ENCODE measurements at regions not wholly inside any gene's neighbourhood (a gene's known extent, or its start where the extent isn't known, plus 50 kb on each side); places are given as distances from the start of the nearest gene placed in this dataset.

GRCh38 chr2:205913668-205914067, 172.3 kb downstream of the INO80D start:
- Histone ChIP-seq H3K9ac (replicated peaks; ENCODE audit: extremely low read depth, insufficient read depth, low read length) (no peak overlapping the region), H3K4me1 (ENCODE audit: control insufficient read depth, extremely low read depth, insufficient read depth, low read length) (no peaks in the 10 kb centered on the region), H3K27ac (ENCODE audit: insufficient read depth, low read depth, low read length) (no peak overlapping the region), H3K4me2 (ENCODE audit: insufficient read depth, low read length) (no peak overlapping the region), H3K9me1 (replicated peaks; ENCODE audit: control insufficient read depth, extremely low read depth, insufficient read depth, low read length) (no peaks in the 10 kb centered on the region), H3K79me2 (ENCODE audit: control insufficient read depth, insufficient read depth, low read length) (no peaks in the 10 kb centered on the region), H3K9me3 (replicated peaks; ENCODE audit: control insufficient read depth, insufficient read depth, low read length) (no peaks in the 10 kb centered on the region), H4K20me1 (replicated peaks; ENCODE audit: control insufficient read depth, extremely low read depth, insufficient read depth, low read length) (no peaks in the 10 kb centered on the region), H3K4me3 (replicated peaks in 1 of 3; ENCODE audit: insufficient read depth in 1 of 3, low read depth in 1 of 3, low read length in 3 of 3) (no peak overlapping the region), H2AFZ (ENCODE audit: low read depth, low read length) (no peak overlapping the region), H3K27me3 (ENCODE audit: control insufficient read depth in 2 of 2, insufficient read depth in 2 of 2, low read length in 2 of 2) (peaks cover 18 to 19% of the 10 kb centered on the region in 2 experiments), H3K36me3 (ENCODE audit: control insufficient read depth in 2 of 2, extremely low read depth in 1 of 2, insufficient read depth in 2 of 2, low read length in 2 of 2) (no peaks in the 10 kb centered on the region)
- intact Hi-C loops (cut with micrococcal nuclease) (no loop called here), dilution Hi-C loops (cut with MboI; ENCODE audit: extremely low pct_ligation_motif_present, low sequenced_read_pairs) (no loop called here)
- DNase-seq (ENCODE audit: low read depth, low spot score) (no peak), FAIRE-seq (no peak)
- ChIA-PET POLR2A (no interaction called here), CTCF (interaction anchor here (1.3 kb wide), 1 partner anchor 12 kb away, joined by 5 read pairs; no protein-coding TSS in a partner anchor)
- TF ChIP-seq POLR2A (IDR thresholded peaks at IDR 0.05; ENCODE audit: low read depth, low read length) (no peak), MYC (IDR thresholded peaks at IDR 0.05; ENCODE audit: low read depth, low read length) (no peak), EZH2 (IDR thresholded peaks at IDR 0.05; ENCODE audit: borderline replicate concordance, low read depth, low read length, severe bottlenecking) (no peak), FOS (IDR thresholded peaks at IDR 0.05; ENCODE audit: borderline replicate concordance, insufficient read depth, low read length) (no peak), JUN (IDR thresholded peaks at IDR 0.05; ENCODE audit: borderline replicate concordance, insufficient read depth, insufficient read length, low read depth) (no peak), GATA2 (IDR thresholded peaks at IDR 0.05; ENCODE audit: insufficient read depth, insufficient read length, low read depth, low read length) (no peak), POLR2AphosphoS5 (IDR thresholded peaks at IDR 0.05; ENCODE audit: insufficient read depth, low read depth, low read length) (no peak)
- TF ChIP-seq, protein P1, sequence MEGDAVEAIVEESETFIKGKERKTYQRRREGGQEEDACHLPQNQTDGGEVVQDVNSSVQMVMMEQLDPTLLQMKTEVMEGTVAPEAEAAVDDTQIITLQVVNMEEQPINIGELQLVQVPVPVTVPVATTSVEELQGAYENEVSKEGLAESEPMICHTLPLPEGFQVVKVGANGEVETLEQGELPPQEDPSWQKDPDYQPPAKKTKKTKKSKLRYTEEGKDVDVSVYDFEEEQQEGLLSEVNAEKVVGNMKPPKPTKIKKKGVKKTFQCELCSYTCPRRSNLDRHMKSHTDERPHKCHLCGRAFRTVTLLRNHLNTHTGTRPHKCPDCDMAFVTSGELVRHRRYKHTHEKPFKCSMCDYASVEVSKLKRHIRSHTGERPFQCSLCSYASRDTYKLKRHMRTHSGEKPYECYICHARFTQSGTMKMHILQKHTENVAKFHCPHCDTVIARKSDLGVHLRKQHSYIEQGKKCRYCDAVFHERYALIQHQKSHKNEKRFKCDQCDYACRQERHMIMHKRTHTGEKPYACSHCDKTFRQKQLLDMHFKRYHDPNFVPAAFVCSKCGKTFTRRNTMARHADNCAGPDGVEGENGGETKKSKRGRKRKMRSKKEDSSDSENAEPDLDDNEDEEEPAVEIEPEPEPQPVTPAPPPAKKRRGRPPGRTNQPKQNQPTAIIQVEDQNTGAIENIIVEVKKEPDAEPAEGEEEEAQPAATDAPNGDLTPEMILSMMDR (IDR thresholded peaks at IDR 0.05; ENCODE audit: extremely low read depth in 1 of 2, insufficient read depth in 1 of 2, low read depth in 1 of 2, low read length in 2 of 2), result no peak
- TF ChIP-seq, protein P2, sequence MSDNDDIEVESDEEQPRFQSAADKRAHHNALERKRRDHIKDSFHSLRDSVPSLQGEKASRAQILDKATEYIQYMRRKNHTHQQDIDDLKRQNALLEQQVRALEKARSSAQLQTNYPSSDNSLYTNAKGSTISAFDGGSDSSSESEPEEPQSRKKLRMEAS (IDR thresholded peaks at IDR 0.05; ENCODE audit: insufficient read depth, insufficient read length), result no peak
- BruUV-seq (replicated peaks), result no TSS peak

Measured in endothelial cell of umbilical vein (primary cell).